ENCODE measurements at regions not wholly inside any gene's neighbourhood (a gene's known extent, or its start where the extent isn't known, plus 50 kb on each side); places are given as distances from the start of the nearest gene placed in this dataset.

DNA sequence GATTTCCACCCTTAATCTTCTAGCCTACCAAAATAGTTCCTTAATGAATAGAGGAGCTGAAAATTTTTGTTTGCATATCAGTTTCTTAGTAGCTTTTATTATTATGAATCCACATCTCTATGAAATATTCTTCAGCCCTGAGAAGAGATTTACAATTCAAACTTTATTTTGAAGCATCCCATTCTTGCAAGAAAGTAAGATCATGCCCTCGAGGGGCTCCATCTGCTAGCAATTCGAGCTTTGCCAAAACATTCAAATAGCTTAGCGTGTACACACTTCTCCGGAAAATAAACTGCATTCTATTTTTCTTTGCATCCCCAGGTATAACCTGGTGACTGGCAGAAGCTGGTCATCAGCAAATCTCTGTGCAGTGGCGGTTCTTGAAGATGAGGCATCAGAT lies 370.7 kb downstream of the MTRR start:
- no peak for TF ChIP-seq POLR2A (IDR thresholded peaks at IDR 0.05)
- TF ChIP-seq, protein P1, sequence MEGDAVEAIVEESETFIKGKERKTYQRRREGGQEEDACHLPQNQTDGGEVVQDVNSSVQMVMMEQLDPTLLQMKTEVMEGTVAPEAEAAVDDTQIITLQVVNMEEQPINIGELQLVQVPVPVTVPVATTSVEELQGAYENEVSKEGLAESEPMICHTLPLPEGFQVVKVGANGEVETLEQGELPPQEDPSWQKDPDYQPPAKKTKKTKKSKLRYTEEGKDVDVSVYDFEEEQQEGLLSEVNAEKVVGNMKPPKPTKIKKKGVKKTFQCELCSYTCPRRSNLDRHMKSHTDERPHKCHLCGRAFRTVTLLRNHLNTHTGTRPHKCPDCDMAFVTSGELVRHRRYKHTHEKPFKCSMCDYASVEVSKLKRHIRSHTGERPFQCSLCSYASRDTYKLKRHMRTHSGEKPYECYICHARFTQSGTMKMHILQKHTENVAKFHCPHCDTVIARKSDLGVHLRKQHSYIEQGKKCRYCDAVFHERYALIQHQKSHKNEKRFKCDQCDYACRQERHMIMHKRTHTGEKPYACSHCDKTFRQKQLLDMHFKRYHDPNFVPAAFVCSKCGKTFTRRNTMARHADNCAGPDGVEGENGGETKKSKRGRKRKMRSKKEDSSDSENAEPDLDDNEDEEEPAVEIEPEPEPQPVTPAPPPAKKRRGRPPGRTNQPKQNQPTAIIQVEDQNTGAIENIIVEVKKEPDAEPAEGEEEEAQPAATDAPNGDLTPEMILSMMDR (IDR thresholded peaks at IDR 0.05) = no peak
- Histone ChIP-seq H3K4me3 (no peak overlapping the region), H3K36me3 (ENCODE audit: low read depth, missing control alignments) (no peaks in the 10 kb centered on the region), H3K9me3 (no peaks in the 10 kb centered on the region), H3K4me1 (no peaks in the 10 kb centered on the region), H3K27me3 (no peaks in the 10 kb centered on the region), H3K27ac (no peak overlapping the region)
- intact Hi-C loops (cut with DNase I; ENCODE audit: low total_unique reads) = no loop called here
- no peak for DNase-seq
- WGBS, 2 donors = 77 to 78% methylated on average over 5 of the region's 5 CpGs

DNA sequence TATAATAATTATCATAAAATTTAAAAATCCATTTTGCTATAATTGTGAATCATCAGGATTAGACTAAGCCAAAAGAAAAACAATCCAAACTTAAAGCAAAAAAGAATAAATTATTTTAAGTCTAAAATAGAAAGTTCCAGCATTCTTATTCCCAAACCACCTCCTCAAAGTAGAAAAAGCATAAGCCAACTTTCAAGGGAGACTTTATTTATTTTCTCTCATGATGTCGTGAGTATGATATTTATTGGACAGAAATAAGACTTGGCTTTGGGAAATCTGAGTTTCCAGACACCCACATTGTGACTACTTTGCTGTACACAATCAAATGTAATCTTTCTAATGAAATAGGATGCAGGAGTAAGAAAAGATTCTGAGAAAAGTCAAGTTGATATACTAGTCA lies 372.1 kb downstream of the MTRR start:
- H3K4me3 ChIP-seq = no peak overlapping the region
- WGBS, 2 donors = 0 to 58% methylated on average over 1 of the region's 1 CpG

DNA sequence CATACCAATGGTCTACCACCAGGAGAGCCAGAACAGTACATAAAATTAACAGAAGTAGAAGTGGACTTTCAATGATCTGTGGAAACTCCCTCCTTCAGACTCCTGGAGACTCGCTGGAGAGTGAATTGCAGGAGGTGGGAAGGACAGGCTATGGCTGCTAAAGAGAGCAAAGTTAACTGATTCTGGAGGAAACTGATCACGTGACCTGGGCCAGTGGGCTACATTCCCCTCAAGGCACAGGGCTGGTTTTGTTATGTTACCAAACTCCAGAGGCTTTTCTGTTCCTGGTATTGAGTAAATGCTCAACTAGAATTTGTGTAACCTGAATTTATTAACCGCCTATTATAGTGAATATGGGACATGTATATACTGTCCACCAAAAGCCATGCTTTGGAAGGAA lies 372.6 kb downstream of the MTRR start:
- Histone ChIP-seq H3K36me3 (ENCODE audit: low read depth, missing control alignments) (no peaks in the 10 kb centered on the region), H3K27me3 (no peaks in the 10 kb centered on the region), H3K9me3 (no peaks in the 10 kb centered on the region), H3K4me3 (no peak overlapping the region), H3K27ac (no peak overlapping the region), H3K4me1 (no peaks in the 10 kb centered on the region)
- 82 to 83% methylated on average over 3 of the region's 3 CpGs for WGBS, 2 donors
- DNase-seq = no peak
- TF ChIP-seq, protein P1 (IDR thresholded peaks at IDR 0.05) = no peak
- no peak for TF ChIP-seq POLR2A (IDR thresholded peaks at IDR 0.05)
- intact Hi-C loops (cut with DNase I; ENCODE audit: low total_unique reads) = no loop called here

More for the DNA sequence above, 372.1 kb downstream of the MTRR start:
- no peaks in the 10 kb centered on the region for H3K27me3 ChIP-seq
- no peaks in the 10 kb centered on the region for H3K4me1 ChIP-seq
- intact Hi-C loops (cut with DNase I; ENCODE audit: low total_unique reads) = no loop called here
- no peak overlapping the region for H3K27ac ChIP-seq
- TF ChIP-seq POLR2A (IDR thresholded peaks at IDR 0.05) = no peak
- TF ChIP-seq, protein P1 (IDR thresholded peaks at IDR 0.05) = no peak
- H3K36me3 ChIP-seq (ENCODE audit: low read depth, missing control alignments) = no peaks in the 10 kb centered on the region
- DNase-seq = no peak
- no peaks in the 10 kb centered on the region for H3K9me3 ChIP-seq

DNA sequence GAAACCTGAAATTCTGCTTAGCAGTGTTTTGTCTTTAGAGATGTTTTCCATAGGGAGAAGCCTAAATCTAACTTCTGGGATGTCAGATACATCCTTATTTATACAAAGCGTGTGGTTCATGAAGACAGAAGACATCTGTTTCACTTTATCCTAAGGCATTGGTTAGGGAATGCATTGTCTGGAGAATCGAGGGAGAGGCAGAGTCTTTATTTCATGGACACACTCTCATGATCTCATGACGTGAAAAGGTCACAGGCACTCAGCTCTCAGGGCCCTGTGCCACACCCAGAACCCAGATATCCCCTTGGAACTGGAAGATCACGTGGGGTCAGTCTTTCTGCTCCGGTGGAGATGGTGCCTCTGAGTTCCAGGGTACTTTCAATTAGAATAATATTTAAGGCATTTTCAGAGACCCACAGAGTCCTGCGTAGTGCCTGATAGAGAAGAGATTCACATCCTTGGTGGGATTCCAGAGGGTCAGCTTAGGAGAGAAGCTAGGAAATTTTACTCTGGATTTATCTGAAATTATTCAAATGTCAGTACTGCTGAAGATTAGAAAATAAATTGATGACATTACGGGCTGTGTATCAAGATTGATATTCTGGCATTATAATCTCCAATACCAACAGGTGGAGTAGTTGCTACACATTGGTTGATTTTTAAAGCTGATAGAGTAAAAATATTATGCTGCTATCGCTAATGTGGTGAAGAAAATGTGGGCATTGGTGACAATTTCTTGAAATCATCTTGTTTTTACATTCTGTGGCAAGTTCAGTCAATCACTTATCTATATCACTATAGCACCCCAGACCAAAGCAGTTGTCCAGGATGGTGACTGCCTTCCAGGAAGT lies 378.3 kb downstream of the MTRR start:
- DNase-seq = no peak
- Histone ChIP-seq H3K4me3 (no peak overlapping the region), H3K36me3 (ENCODE audit: low read depth, missing control alignments) (no peaks in the 10 kb centered on the region), H3K9me3 (no peaks in the 10 kb centered on the region), H3K27ac (no peak overlapping the region), H3K27me3 (no peaks in the 10 kb centered on the region), H3K4me1 (no peaks in the 10 kb centered on the region)
- TF ChIP-seq, protein P1 (IDR thresholded peaks at IDR 0.05) = no peak
- no peak for TF ChIP-seq POLR2A (IDR thresholded peaks at IDR 0.05)
- intact Hi-C loops (cut with DNase I; ENCODE audit: low total_unique reads) = no loop called here
- 62 to 76% methylated on average over 7 to 8 of the region's 8 CpGs for WGBS, 2 donors

DNA sequence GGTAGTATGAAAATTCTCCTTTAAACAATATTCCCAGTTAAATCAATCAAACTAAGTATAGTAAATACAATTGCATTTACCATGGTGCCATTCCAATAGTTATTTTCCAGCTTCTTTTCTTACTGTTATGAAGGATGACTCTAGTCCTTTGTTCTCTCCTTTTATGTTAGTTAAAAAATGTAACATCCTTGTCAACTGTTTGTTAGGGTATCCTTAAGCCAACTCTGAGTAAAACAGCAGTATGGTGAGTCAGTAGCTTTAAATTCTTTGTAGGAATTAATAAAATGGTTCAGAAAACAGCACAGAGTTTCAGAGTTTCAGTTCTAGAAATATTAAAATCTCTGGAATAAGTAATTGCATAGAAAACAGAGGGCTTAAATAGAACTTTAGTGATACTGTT lies 384.4 kb downstream of the MTRR start:
- H3K36me3 ChIP-seq (ENCODE audit: low read depth, missing control alignments) = no peaks in the 10 kb centered on the region
- H3K4me1 ChIP-seq = no peaks in the 10 kb centered on the region
- H3K27ac ChIP-seq = no peak overlapping the region
- intact Hi-C loops (cut with DNase I; ENCODE audit: low total_unique reads) = no loop called here
- H3K27me3 ChIP-seq = no peaks in the 10 kb centered on the region
- TF ChIP-seq POLR2A (IDR thresholded peaks at IDR 0.05) = no peak
- TF ChIP-seq, protein P1 (IDR thresholded peaks at IDR 0.05) = no peak
- H3K4me3 ChIP-seq = no peak overlapping the region
- no peaks in the 10 kb centered on the region for H3K9me3 ChIP-seq
- no peak for DNase-seq
